Tibial nerve (tissue), 4 donors: ENCODE measurements at regions not wholly inside any gene's neighbourhood (a gene's known extent, or its start where the extent isn't known, plus 50 kb on each side); places are given as distances from the start of the nearest gene placed in this dataset.

Experiments
- DNase-seq, 2 donors: peaks; one replicate each; pipeline ENCODE4 v3.0.0-alpha.2; 2019; ENCODE audit warnings: low spot score in 2 of 2
- H3K27ac ChIP-seq, 4 donors: fragments of 200-600 bp; sonication (generic) in 3 of 4; one replicate each; pipeline ENCODE4 v1.5.1; 2017 to 2019; ENCODE audit warnings: mild to moderate bottlenecking in 1 of 4
- H3K27me3 ChIP-seq, 2 donors: fragments of 200-600 bp; sonication (generic) in 1 of 2; one replicate each; pipeline versions ENCODE4 v1.5.1 to v1.6.0; 2017 to 2019
- H3K36me3 ChIP-seq, 3 donors: fragments of 200-600 bp; sonication (generic); one replicate each; pipeline ENCODE4 v1.5.1; 2018 to 2019
- H3K4me1 ChIP-seq, 4 donors: fragments of 200-600 bp; sonication (generic) in 3 of 4; one replicate each; pipeline ENCODE4 v1.5.1; 2017 to 2019
- H3K4me3 ChIP-seq, 4 donors: fragments of 200-600 bp; sonication (generic) in 3 of 4; one replicate each; pipeline ENCODE4 v1.5.1; 2017 to 2019; ENCODE audit warnings: mild to moderate bottlenecking in 1 of 4, moderate library complexity in 1 of 4
- H3K9me3 ChIP-seq, 4 donors: fragments of 200-600 bp; sonication (generic) in 3 of 4; one replicate each; pipeline ENCODE4 v1.5.1; 2017 to 2019
- CTCF ChIP-seq, 5 experiments: fragments of 200-600 bp in 3 of 5; fragments of 450-650 bp in 2 of 5; sonication (generic) in 3 of 5; IDR thresholded peaks; one replicate each; pipeline ENCODE4 v1.5.1; 2016 to 2019; ENCODE audit warnings: antibody characterized with exemption in 5 of 5, mild to moderate bottlenecking in 3 of 5, moderate library complexity in 2 of 5
- EP300 ChIP-seq, 2 donors: sonication (generic); formaldehyde crosslinking; IDR thresholded peaks; one replicate each; pipeline ENCODE4 v1.6.1; 2017; ENCODE audit warnings: antibody characterized with exemption in 2 of 2, mild to moderate bottlenecking in 1 of 2
- POLR2A ChIP-seq, 2 donors: fragments of 450-650 bp; IDR thresholded peaks; one replicate each; pipeline ENCODE4 v1.6.1; 2017; ENCODE audit warnings: antibody characterized with exemption in 2 of 2, mild to moderate bottlenecking in 2 of 2, moderate library complexity in 2 of 2
- WGBS, 2 donors: methylation state at CpG; one replicate each; pipeline ENCODE4 v1.1.5; 2018; 5-methylcytosine and 5-hydroxymethylcytosine counted together

DNA sequence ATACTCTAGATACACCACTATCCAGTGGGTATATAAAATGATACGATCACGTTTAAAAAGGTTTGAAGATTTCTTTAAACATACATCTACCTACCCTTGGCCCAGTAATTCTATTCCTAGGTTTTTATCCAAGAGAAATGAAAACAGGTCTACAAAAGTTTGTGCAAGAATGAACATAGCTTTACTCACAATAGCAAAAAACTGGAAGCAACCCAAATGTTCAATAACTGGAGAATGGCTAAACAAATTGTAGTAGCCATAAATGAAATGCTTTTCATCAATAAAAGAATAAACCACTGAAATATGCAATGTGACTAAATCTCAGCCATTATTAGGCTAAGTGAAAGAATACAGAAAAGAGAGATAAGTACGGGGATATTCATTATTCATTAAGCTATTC, 438.9 kb downstream of the ARHGEF28 start:
- no peak for TF ChIP-seq CTCF (IDR thresholded peaks at IDR 0.05)
- TF ChIP-seq EP300 (IDR thresholded peaks at IDR 0.05), result no peak
- TF ChIP-seq POLR2A (IDR thresholded peaks at IDR 0.05), result no peak
- no peak overlapping the region for H3K27ac ChIP-seq
- H3K36me3 ChIP-seq, result no peaks in the 10 kb centered on the region
- 59 to 66% methylated on average over 3 of the region's 3 CpGs for WGBS, 2 donors
- H3K4me3 ChIP-seq, result no peak overlapping the region
- H3K4me1 ChIP-seq, result peaks cover 0 to 7% (median 0%) of the 10 kb centered on the region in 4 donors
- no peaks in the 10 kb centered on the region for H3K27me3 ChIP-seq
- DNase-seq, result no peak
- H3K9me3 ChIP-seq, result no peaks in the 10 kb centered on the region

GRCh38 chr5:74064225-74064624, 438.2 kb downstream of the ARHGEF28 start:
- Histone ChIP-seq H3K9me3 (no peaks in the 10 kb centered on the region), H3K27ac (no peak overlapping the region), H3K36me3 (no peaks in the 10 kb centered on the region), H3K27me3 (no peaks in the 10 kb centered on the region), H3K4me1 (peaks cover 0 to 7% (median 0%) of the 10 kb centered on the region in 4 donors), H3K4me3 (no peak overlapping the region)
- no peak for TF ChIP-seq CTCF (IDR thresholded peaks at IDR 0.05)
- no peak for TF ChIP-seq EP300 (IDR thresholded peaks at IDR 0.05)
- TF ChIP-seq POLR2A (IDR thresholded peaks at IDR 0.05), result no peak
- no peak for DNase-seq

DNA sequence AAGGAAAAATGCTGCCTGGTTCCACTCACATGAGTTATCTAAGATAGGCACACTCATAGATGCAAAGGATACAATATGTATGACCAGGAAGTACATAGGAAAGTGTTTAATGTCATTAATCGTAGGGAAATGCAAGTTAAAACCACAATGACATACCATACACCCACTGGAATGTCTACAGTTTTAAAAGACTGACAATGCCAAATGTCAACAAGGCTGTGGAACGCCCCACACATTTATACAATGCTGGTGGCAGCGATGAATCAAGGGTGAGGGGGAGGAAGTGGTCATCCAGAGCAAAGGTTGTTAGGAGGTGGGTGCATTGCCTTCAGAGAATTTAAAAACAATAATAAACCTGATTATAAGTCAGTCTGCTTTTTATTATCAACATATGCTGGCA, 437.8 kb downstream of the ARHGEF28 start:
- no peaks in the 10 kb centered on the region for H3K36me3 ChIP-seq
- TF ChIP-seq POLR2A (IDR thresholded peaks at IDR 0.05) (no peak), CTCF (IDR thresholded peaks at IDR 0.05) (no peak), EP300 (IDR thresholded peaks at IDR 0.05) (no peak)

DNA sequence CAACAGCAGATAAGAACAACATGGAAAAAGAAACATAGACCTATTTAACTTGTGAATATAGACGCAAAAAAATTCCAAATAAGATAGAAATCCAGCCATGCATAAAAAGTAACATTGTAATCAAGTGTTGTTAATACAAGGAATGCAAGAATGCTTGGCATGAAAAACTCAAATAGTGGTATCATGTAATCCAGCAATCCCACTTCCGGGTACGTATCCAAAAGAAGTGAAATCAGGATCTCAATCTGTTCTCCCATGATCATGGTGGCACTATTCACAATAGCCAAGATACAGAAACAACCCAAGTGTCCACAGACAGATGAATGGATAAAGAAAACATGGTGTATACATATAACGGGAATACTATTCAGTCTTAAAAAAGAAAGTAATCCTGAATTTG, 437.4 kb downstream of the ARHGEF28 start:
- no peak for DNase-seq

More for the DNA sequence above, 437.8 kb downstream of the ARHGEF28 start:
- WGBS, 2 donors, result 33 to 35% methylated on average over 3 of the region's 3 CpGs
- no peaks in the 10 kb centered on the region for H3K27me3 ChIP-seq
- H3K9me3 ChIP-seq, result no peaks in the 10 kb centered on the region
- no peak for DNase-seq
- no peak overlapping the region for H3K27ac ChIP-seq
- peaks cover 0 to 7% (median 0%) of the 10 kb centered on the region in 4 donors for H3K4me1 ChIP-seq
- H3K4me3 ChIP-seq, result no peak overlapping the region

GRCh38 chr5:74061292-74061691, 435.3 kb downstream of the ARHGEF28 start:
- H3K36me3 ChIP-seq, result no peaks in the 10 kb centered on the region
- no peak for TF ChIP-seq EP300 (IDR thresholded peaks at IDR 0.05)
- TF ChIP-seq CTCF (IDR thresholded peaks at IDR 0.05), result no peak
- no peak for TF ChIP-seq POLR2A (IDR thresholded peaks at IDR 0.05)
- H3K4me1 ChIP-seq, result peaks cover 0 to 6% (median 0%) of the 10 kb centered on the region in 4 donors
- no peak overlapping the region for H3K4me3 ChIP-seq
- DNase-seq, result no peak
- H3K27me3 ChIP-seq, result no peaks in the 10 kb centered on the region
- no peak overlapping the region for H3K27ac ChIP-seq
- WGBS, 2 donors, result 40 to 86% methylated on average over 1 of the region's 1 CpG
- no peaks in the 10 kb centered on the region for H3K9me3 ChIP-seq

More for the DNA sequence above, 437.4 kb downstream of the ARHGEF28 start:
- Histone ChIP-seq H3K36me3 (no peaks in the 10 kb centered on the region), H3K27ac (no peak overlapping the region), H3K4me3 (no peak overlapping the region), H3K9me3 (no peaks in the 10 kb centered on the region), H3K27me3 (no peaks in the 10 kb centered on the region), H3K4me1 (peaks cover 0 to 7% (median 0%) of the 10 kb centered on the region in 4 donors)
- TF ChIP-seq EP300 (IDR thresholded peaks at IDR 0.05), result no peak
- TF ChIP-seq CTCF (IDR thresholded peaks at IDR 0.05), result no peak
- TF ChIP-seq POLR2A (IDR thresholded peaks at IDR 0.05), result no peak
- 53 to 56% methylated on average over 4 of the region's 4 CpGs for WGBS, 2 donors
